WERI-Rb-1 (cell line): ENCODE measurements at regions not wholly inside any gene's neighbourhood (a gene's known extent, or its start where the extent isn't known, plus 50 kb on each side); places are given as distances from the start of the nearest gene placed in this dataset.

Experiments used
- DNase-seq: peaks from one replicate; pipeline ENCODE4 v3.0.0-alpha.2; 2020
- H3K27ac ChIP-seq: fragments of 250-450 bp; sonication (Bioruptor Pico); 2 replicates; pipeline ENCODE4 v1.5.1; 2020; ENCODE audit warnings: mild to moderate bottlenecking, moderate library complexity
- H3K27me3 ChIP-seq: fragments of 250-450 bp; sonication (Bioruptor Pico); 2 replicates; pipeline ENCODE4 v1.5.1; 2021; ENCODE audit warnings: mild to moderate bottlenecking, low read depth, moderate library complexity; ENCODE audit not compliant: insufficient read depth, severe bottlenecking
- H3K36me3 ChIP-seq: fragments of 250-450 bp; sonication (Bioruptor Pico); 2 replicates; pipeline ENCODE4 v1.5.1; 2020; ENCODE audit warnings: mild to moderate bottlenecking, moderate library complexity
- H3K4me3 ChIP-seq: 2 replicates; pipeline ENCODE4 v1.5.1; 2011; ENCODE audit warnings: low read depth, mild to moderate bottlenecking, control low read depth, low read length
- H3K9me3 ChIP-seq: fragments of 250-450 bp; sonication (Bioruptor Pico); 2 replicates; pipeline ENCODE4 v1.5.1; 2021; ENCODE audit warnings: mild to moderate bottlenecking, moderate library complexity; ENCODE audit not compliant: severe bottlenecking
- TF ChIP-seq, protein P1 (sequence below): IDR thresholded peaks from 2 replicates; pipeline ENCODE4 v1.5.1; 2011; ENCODE audit warnings: low read depth, mild to moderate bottlenecking, control low read depth, inconsistent platforms, low read length

DNA sequence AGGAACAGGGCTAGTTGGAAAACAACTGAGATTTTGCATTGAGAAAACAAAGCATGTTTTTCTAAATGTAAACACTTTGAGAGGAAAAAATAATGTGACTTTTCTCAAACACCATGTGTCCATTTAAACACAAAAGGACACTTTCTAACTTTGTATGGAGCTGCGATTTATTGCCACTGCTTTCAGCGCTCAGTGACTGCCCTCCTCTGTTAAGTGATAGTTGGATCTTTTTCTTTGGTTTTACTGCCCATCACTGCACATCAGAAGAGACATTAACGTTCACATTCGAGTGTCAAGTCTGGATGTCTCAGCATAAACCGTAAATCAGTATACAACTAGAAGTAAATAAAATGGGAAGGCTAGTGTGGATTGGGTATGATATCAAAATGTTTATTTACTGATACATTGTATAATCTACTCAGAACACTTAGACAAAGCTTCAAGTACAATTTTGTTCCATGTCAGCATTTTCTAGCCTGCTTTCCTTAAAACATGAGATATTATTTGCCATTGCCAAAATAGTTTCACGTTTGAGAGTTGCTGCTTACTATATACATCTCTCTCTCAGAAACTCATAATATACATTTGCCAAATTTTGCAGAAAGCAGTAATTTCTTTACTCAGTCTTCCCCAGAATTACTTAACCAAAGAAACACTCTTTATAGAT lies 237.6 kb downstream of the IKZF2 start:
- Histone ChIP-seq H3K27me3 (no peaks in the 10 kb centered on the region), H3K36me3 (no peaks in the 10 kb centered on the region), H3K4me3 (no peak overlapping the region), H3K9me3 (no peaks in the 10 kb centered on the region), H3K27ac (no peak overlapping the region)
- TF ChIP-seq, protein P1, sequence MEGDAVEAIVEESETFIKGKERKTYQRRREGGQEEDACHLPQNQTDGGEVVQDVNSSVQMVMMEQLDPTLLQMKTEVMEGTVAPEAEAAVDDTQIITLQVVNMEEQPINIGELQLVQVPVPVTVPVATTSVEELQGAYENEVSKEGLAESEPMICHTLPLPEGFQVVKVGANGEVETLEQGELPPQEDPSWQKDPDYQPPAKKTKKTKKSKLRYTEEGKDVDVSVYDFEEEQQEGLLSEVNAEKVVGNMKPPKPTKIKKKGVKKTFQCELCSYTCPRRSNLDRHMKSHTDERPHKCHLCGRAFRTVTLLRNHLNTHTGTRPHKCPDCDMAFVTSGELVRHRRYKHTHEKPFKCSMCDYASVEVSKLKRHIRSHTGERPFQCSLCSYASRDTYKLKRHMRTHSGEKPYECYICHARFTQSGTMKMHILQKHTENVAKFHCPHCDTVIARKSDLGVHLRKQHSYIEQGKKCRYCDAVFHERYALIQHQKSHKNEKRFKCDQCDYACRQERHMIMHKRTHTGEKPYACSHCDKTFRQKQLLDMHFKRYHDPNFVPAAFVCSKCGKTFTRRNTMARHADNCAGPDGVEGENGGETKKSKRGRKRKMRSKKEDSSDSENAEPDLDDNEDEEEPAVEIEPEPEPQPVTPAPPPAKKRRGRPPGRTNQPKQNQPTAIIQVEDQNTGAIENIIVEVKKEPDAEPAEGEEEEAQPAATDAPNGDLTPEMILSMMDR: no peak
- DNase-seq: no peak

DNA sequence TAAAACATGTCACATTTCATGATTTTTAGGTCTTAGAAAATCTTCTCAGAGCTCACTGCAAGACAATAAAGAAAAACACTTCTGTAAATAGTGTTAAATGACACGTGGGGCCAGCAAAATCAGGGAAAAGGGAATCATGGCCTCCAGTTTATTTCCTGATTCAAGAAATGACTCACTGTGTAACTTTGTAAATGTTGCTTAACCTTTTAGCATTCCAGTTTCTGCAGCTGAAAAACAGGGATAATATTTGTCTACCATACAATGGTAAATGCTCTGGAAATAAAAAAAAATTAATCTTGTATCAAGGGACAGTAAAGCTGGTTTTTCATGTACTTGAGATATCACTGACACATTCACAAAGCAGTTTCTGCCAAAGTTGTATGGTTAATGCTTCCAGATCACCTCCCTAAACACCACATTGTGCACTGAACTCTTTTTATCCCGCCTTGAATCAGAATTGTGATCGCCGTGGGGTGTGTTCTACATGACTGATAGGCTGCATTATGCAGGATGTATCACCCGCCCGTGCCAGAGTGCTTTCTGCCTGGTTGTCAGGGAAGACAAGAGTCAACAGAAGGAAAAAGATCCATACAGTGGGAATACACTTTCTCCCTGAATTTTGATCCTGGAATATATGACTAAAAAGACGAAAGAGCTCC lies 238.8 kb downstream of the IKZF2 start:
- Histone ChIP-seq H3K4me3 (no peak overlapping the region), H3K27ac (no peak overlapping the region), H3K36me3 (no peaks in the 10 kb centered on the region), H3K9me3 (no peaks in the 10 kb centered on the region), H3K27me3 (no peaks in the 10 kb centered on the region)
- TF ChIP-seq, protein P1: no peak
- DNase-seq: no peak

DNA sequence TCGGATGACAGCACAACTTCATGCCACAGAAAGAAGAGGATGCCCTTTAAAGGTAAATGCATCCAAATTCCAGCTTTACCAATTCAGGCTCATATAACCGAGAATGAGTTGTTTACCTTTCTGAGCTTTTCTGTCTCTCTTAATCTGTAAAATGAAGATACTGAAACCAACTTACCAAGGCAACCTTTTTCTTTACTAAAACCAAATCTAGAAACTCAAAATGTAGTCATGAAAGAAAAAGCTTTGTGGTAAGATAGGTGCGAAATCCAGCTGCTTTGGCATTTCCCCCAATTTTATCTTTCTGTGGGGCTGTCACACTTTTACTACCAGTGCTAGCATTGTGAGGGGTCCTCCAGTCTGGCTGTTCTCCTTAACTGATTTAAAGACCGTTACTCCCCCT lies 240.4 kb downstream of the IKZF2 start:
- H3K4me3 ChIP-seq: no peak overlapping the region
- TF ChIP-seq, protein P1: no peak
- no peaks in the 10 kb centered on the region for H3K27me3 ChIP-seq
- no peaks in the 10 kb centered on the region for H3K9me3 ChIP-seq
- H3K36me3 ChIP-seq: no peaks in the 10 kb centered on the region
- no peak for DNase-seq
- H3K27ac ChIP-seq: no peak overlapping the region

DNA sequence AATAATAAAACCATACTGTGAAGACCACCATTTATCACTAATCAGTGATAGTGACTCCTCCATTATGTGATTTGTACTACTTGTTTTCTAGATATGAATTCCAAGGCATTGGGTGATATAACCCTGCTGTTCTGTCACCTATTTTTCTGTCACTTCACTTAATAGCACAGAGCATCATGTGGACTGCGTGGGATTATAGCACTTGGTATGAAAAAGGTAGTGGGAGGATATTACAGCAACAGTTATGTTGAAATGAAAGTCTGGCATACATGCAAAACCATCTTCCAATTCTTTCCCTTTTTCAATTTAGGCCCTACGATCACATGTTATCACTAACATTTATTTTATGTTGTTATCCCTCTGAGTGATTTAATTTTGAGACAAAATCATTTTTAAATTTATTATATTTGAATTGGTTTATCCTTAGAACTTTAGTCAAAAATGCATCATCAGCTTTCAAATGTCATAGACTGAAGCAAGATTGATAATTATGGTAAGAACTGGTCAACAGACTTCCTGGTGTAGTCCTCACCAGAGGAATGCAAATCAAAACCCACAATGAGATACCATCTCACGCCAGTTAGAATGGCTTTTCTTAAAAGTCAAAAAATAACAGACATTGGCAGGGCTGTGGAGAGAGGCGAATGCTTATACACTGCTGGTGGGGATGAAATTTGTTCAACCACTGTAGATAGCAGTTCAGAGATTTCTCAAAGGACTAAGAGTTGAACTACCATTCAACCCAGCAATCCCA lies 242.6 kb downstream of the IKZF2 start:
- TF ChIP-seq, protein P1: no peak
- Histone ChIP-seq H3K9me3 (no peaks in the 10 kb centered on the region), H3K27ac (no peak overlapping the region), H3K36me3 (no peaks in the 10 kb centered on the region), H3K27me3 (no peaks in the 10 kb centered on the region), H3K4me3 (no peak overlapping the region)
- no peak for DNase-seq

DNA sequence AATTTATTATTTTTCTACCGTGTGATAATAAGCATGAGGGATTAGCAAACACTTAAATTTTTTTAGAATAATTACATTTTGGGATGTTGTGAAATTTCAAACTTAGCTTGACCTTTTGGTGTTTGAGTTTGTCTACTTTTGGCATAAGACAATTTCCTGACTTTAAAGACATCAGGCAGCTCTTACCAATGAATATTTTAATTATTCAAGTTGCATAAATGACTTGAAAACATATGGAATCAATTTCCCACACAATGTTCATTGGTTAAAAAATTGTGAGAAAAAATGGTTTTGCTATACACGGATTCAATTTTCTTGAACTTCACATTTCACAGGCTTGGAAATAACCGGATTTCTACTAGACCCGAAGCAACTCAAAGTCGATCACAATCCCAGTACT lies 243.4 kb downstream of the IKZF2 start:
- no peaks in the 10 kb centered on the region for H3K27me3 ChIP-seq
- TF ChIP-seq, protein P1: no peak

More for the DNA sequence above, 243.4 kb downstream of the IKZF2 start:
- DNase-seq: no peak
- Histone ChIP-seq H3K36me3 (no peaks in the 10 kb centered on the region), H3K9me3 (no peaks in the 10 kb centered on the region), H3K4me3 (no peak overlapping the region), H3K27ac (no peak overlapping the region)
